Adipocyte (in vitro differentiated cells): ENCODE measurements at regions not wholly inside any gene's neighbourhood (a gene's known extent, or its start where the extent isn't known, plus 50 kb on each side); places are given as distances from the start of the nearest gene placed in this dataset.

ENCODE experiments used
- DNase-seq: peaks from one replicate; pipeline ENCODE4 v3.0.0-alpha.2; 2015; ENCODE audit warnings: low read depth
- H3K27me3 ChIP-seq: replicated peaks from 2 replicates; pipeline ENCODE4 v1.7.0; 2013; ENCODE audit warnings: mild to moderate bottlenecking, low read length, moderate library complexity; ENCODE audit not compliant: control insufficient read depth, insufficient read depth
- H3K36me3 ChIP-seq: 2 replicates; pipeline ENCODE4 v1.7.0; 2013; ENCODE audit warnings: low read length, mild to moderate bottlenecking, moderate library complexity; ENCODE audit not compliant: control insufficient read depth, insufficient read depth, severe bottlenecking
- H3K4me1 ChIP-seq: 2 replicates; pipeline ENCODE4 v1.7.0; 2013; ENCODE audit warnings: mild to moderate bottlenecking, low read length, moderate library complexity; ENCODE audit not compliant: control insufficient read depth, insufficient read depth
- H3K4me3 ChIP-seq: 2 replicates; pipeline ENCODE4 v1.7.0; 2013; ENCODE audit warnings: mild to moderate bottlenecking, low read length, moderate library complexity
- H3K9ac ChIP-seq: 2 replicates; pipeline ENCODE4 v1.7.0; 2013; ENCODE audit warnings: mild to moderate bottlenecking, low read length, moderate library complexity
- H3K9me3 ChIP-seq: 2 replicates; pipeline ENCODE4 v1.7.0; 2013; ENCODE audit warnings: mild to moderate bottlenecking, low read length, moderate library complexity; ENCODE audit not compliant: control insufficient read depth

DNA sequence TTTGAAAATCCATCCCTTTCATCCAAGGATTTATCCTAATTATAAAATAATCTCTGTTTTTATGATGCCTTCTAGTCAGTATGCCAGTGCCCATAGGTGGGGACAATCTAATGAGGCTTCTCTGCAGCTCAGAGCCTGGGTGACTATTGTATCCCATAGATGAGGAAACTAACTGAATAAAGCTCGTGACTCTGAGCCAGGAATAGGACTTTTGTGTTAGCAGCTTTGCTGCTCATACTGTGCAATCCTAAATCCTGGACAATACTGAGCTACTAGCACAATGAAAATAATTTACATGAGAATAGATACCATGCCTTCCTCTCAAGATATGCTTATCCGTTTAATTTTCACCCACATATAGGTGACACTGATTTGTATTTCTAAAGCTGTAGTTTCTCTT, 443.0 kb downstream of the PLK2 start:
- no peaks in the 10 kb centered on the region for H3K9me3 ChIP-seq
- H3K4me3 ChIP-seq: no peak overlapping the region
- no peak overlapping the region for H3K9ac ChIP-seq
- H3K4me1 ChIP-seq: peaks cover 12% of the 10 kb centered on the region
- H3K36me3 ChIP-seq: no peaks in the 10 kb centered on the region
- no peak for DNase-seq
- peaks cover 11% of the 10 kb centered on the region for H3K27me3 ChIP-seq

DNA sequence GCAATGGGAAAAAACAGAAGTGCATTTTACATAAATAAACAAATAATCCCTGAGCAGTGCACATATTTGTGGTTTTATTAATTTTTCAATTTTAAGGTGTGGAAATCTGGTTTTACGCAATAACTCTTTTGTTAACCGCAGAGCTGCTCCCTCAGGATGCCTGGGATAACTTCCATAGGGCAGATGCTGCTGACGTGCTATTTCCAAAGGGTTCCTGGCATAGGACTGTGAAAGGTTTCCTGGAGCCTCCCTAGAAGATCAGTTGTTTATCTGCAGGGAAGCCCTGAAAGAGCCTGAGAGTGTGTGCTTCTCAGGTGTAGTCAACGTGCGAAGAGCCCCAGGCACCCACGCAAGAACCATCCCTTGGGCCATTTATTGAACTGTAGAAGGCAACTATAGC, 443.5 kb downstream of the PLK2 start:
- no peaks in the 10 kb centered on the region for H3K9me3 ChIP-seq

DNA sequence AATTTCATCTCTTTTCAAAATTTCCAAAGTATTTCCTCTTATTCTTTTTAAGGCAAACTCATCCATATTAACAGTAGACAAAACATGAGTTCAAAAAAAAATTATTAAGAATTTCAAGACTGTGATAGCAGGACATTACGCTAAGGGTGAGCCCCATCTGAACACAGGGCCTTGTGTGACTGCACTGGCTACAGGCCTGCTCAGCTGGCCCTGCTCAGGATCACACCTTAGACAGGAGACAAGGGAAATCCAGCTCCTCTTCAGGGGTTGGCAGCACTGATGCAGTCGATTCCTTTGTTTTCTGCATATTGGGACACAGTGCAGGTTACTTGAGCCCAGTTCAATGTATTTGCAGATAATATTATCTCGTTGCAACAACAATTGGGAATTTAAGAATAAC, 444.7 kb downstream of the PLK2 start:
- Histone ChIP-seq H3K9me3 (no peaks in the 10 kb centered on the region), H3K4me1 (peaks cover 7% of the 10 kb centered on the region), H3K36me3 (no peaks in the 10 kb centered on the region), H3K9ac (no peak overlapping the region), H3K4me3 (no peak overlapping the region), H3K27me3 (peaks cover 11% of the 10 kb centered on the region)
- DNase-seq: no peak

More for the DNA sequence above, 443.5 kb downstream of the PLK2 start:
- Histone ChIP-seq H3K4me1 (peaks cover 7% of the 10 kb centered on the region), H3K9ac (no peak overlapping the region), H3K27me3 (peaks cover 11% of the 10 kb centered on the region), H3K4me3 (no peak overlapping the region), H3K36me3 (no peaks in the 10 kb centered on the region)
- peak; percentile 4 for DNase-seq

DNA sequence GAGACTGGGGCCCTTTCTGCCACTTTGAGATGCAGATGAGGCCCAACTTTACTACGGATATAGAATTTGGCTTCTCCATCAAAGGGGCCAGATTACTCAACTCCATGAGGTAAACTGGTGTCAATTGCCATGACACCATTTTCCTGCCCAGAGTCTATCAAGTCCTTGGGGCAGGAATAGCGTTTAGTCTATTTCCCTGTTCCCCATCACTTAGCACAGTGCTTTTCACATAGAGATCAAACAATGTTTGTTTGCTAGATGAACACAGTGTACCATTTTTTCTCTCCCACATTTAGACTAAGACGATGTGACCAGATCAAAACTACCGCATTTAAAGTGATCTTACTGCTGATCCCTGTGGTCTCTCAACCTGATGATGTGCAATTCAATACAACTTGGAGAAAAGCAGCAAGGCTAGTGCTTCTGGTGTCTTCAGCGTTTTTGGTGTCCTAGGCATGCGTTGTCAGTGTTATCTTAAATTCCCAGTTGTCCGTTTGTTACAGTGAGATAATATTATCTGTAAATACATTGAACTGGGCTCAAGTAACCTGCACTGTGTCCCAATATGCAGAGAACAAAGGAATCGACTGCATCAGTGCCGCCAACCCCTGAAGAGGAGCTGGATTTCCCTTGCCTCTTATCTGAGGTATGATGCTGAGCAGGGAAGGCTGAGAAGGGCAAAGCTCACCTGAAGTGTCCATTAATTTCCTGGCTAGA, 446.2 kb downstream of the PLK2 start:
- peaks cover 11% of the 10 kb centered on the region for H3K27me3 ChIP-seq
- no peak overlapping the region for H3K4me3 ChIP-seq
- no peaks in the 10 kb centered on the region for H3K36me3 ChIP-seq
- DNase-seq: no peak
- H3K4me1 ChIP-seq: peaks cover 7% of the 10 kb centered on the region
- H3K9ac ChIP-seq: no peak overlapping the region
- no peaks in the 10 kb centered on the region for H3K9me3 ChIP-seq

DNA sequence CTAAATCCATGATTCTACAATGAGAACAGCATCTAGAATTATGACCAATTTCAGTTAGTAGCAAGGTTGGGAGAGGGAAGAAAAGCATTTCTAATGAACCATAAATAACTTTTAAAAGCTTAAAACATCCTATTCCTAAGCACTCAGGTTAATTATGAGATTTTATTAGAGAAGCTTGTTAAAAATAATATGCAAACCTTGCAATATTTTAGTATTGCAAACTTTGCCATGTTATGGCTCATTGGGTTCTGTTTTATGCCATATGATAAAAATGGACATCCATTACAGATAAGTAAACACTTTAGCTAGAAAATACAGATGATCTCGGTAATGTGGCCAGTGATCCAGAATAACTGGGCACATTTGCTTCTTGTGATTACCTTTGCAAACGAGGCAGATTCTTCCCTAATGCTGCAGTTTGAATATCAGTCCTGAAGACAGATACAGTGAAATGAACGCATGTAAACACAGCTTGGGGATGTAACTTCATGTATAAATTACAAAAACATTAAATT, 447.0 kb downstream of the PLK2 start:
- Histone ChIP-seq H3K4me1 (peaks cover 7% of the 10 kb centered on the region), H3K36me3 (no peaks in the 10 kb centered on the region), H3K4me3 (no peak overlapping the region), H3K9me3 (no peaks in the 10 kb centered on the region), H3K27me3 (peaks cover 11% of the 10 kb centered on the region), H3K9ac (no peak overlapping the region)
- DNase-seq: no peak

DNA sequence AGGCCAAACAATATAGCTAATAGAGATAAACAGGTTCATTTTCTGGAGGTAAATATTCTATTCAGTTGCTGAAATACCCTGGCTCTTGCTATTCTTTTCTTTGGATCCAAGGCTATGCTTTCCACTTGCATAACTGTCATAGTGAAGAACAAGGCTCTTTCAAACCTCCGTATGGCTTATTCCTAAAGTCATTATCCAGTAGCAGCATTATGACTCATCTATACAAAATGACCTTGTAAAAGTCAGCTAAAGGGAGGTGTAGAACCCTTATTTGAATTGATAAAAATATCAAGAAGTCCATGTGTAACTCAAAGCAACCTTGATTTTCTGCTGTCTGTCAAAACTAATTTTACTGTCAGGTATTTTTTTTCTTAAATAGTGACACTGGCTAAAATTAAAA, 447.8 kb downstream of the PLK2 start:
- H3K4me1 ChIP-seq: peaks cover 7% of the 10 kb centered on the region
- no peak for DNase-seq
- H3K4me3 ChIP-seq: no peak overlapping the region
- H3K9ac ChIP-seq: no peak overlapping the region
- no peaks in the 10 kb centered on the region for H3K9me3 ChIP-seq
- no peaks in the 10 kb centered on the region for H3K36me3 ChIP-seq
- peaks cover 11% of the 10 kb centered on the region for H3K27me3 ChIP-seq

DNA sequence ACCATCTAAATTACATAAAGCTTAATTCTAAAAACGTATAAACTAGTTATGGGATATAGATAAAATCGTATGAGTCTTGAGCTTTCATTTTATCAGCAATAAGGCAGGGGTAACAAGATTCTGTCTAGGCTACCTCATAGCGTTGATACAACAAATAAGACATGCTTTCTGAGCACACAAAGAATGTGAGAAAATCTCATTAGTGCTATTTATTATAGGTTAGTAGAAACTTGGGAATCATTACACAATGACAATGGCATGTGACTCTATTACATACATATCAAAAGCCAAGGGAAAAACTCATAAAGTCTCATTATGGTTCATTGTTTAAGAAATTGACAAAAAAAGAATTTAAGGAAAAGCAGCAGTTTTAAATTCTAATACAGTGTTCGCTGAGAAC, 448.6 kb downstream of the PLK2 start:
- no peak for DNase-seq
- H3K9ac ChIP-seq: no peak overlapping the region
- H3K27me3 ChIP-seq: peaks cover 11% of the 10 kb centered on the region
- no peaks in the 10 kb centered on the region for H3K9me3 ChIP-seq
- H3K36me3 ChIP-seq: no peaks in the 10 kb centered on the region
- H3K4me1 ChIP-seq: peaks cover 2% of the 10 kb centered on the region
- H3K4me3 ChIP-seq: no peak overlapping the region

DNA sequence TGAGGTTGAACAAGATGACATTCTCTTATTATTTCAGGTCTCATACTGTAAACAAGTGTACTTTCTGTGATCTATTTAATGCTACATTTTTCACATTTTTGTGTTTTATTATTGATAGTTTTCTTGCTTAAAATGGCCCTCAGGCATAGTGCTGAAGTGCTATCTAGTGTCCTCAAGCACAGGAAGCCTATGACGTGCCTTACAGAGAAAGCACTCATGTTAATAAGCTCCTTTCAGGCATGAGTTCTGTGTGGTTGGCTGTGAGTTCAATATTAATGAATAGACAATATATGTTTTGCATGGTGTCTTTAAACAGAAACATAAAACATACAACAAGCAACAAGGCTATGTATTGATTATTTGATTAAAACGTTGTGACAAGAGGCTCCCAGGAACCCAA, 450.1 kb downstream of the PLK2 start:
- no peak for DNase-seq
- no peaks in the 10 kb centered on the region for H3K4me1 ChIP-seq
- H3K9me3 ChIP-seq: no peaks in the 10 kb centered on the region
- no peaks in the 10 kb centered on the region for H3K36me3 ChIP-seq
- H3K27me3 ChIP-seq: peaks cover 10% of the 10 kb centered on the region
- H3K9ac ChIP-seq: no peak overlapping the region
- no peak overlapping the region for H3K4me3 ChIP-seq

DNA sequence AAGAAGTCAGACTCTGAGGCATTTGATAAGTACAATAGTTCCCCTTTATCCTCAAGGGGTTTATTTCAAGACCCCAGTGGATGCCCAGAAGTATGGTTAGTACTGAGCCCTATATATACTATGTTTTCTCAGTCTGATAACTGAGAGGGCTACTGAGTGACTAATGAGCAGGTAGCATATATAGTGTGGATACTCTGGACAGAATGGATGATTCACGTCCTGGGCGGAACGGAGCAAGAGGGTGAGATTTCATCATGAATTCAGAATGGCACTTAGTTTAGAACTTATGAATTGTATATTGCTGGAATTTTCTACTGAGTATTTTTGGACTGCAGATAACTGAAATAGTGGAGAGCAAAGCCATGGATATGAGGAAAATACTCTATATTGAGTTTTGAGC, 457.6 kb downstream of the PLK2 start:
- Histone ChIP-seq H3K9ac (no peak overlapping the region), H3K27me3 (no peaks in the 10 kb centered on the region), H3K4me3 (no peak overlapping the region), H3K9me3 (no peaks in the 10 kb centered on the region), H3K36me3 (no peaks in the 10 kb centered on the region), H3K4me1 (no peaks in the 10 kb centered on the region)
- DNase-seq: peak; percentile 14

DNA sequence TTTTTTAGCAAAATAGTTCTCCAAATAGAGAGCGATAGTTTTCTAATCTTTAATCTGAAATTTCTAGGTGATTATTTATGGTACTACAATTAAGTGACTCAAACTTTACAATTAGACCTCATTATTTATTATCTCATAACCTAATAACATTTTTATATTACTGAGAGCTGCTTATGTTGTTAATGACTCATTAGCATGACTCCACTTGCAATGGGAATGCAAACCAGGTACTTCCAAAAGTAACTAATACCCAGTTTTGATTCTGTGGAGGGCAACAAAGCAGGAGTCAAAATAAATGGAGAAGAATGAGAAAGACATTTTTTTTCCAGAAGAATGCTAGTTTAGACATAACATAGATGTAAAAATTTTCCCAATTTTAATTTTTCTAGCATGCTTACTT, 466.0 kb downstream of the PLK2 start:
- H3K36me3 ChIP-seq: no peaks in the 10 kb centered on the region
- peaks cover 3% of the 10 kb centered on the region for H3K27me3 ChIP-seq
- DNase-seq: no peak
- H3K4me1 ChIP-seq: peaks cover 4% of the 10 kb centered on the region
- no peaks in the 10 kb centered on the region for H3K9me3 ChIP-seq
- no peak overlapping the region for H3K9ac ChIP-seq
- H3K4me3 ChIP-seq: no peak overlapping the region

DNA sequence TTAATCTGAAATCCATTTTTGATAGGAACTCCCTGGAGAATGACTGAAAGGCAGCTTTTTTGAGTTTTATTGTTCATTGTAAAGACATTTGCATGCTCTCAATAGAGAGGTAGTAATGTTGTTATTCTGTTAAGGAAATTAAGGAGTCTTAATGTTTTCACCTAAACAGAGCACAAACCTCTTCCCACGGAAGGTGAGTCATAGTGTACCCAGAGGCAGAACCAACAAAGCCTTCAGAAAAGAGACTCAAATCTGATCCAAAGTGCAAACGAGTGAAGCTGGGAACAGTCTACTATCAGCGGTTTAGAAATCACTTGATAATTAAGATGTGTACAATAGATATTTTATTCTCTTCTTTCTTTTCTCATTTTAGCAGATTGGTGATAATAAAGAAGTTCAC, 470.5 kb downstream of the PLK2 start:
- Histone ChIP-seq H3K27me3 (peaks cover 3% of the 10 kb centered on the region), H3K4me1 (peaks cover 4% of the 10 kb centered on the region), H3K36me3 (no peaks in the 10 kb centered on the region), H3K4me3 (no peak overlapping the region), H3K9ac (no peak overlapping the region), H3K9me3 (no peaks in the 10 kb centered on the region)
- peak; percentile 32 for DNase-seq

DNA sequence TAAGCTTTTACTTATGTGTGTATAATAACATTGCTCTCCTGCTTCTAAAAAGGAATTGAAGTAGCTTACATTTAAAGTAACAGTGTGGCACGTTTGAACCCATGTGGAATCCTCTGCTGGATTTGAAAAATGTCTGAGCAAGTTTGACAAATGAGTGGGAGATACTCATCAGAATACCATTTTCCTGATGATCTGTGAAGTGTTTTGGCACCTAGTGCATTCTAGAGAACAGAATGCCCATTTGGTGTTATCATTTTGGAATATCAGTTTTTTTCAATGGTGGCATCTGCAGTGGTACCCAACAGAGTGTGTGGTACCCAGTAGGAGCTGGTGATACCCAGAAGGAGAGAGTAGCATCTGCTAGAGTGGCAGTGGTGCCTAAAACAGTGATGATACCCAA, 471.1 kb downstream of the PLK2 start:
- Histone ChIP-seq H3K9me3 (no peaks in the 10 kb centered on the region), H3K4me3 (no peak overlapping the region)
- DNase-seq: no peak

More for the DNA sequence above, 471.1 kb downstream of the PLK2 start:
- H3K36me3 ChIP-seq: no peaks in the 10 kb centered on the region
- no peak overlapping the region for H3K9ac ChIP-seq
- H3K27me3 ChIP-seq: peaks cover 3% of the 10 kb centered on the region
- H3K4me1 ChIP-seq: peaks cover 4% of the 10 kb centered on the region
